Panc1 (cell line): ENCODE measurements at regions not wholly inside any gene's neighbourhood (a gene's known extent, or its start where the extent isn't known, plus 50 kb on each side); places are given as distances from the start of the nearest gene placed in this dataset.

Source experiments
- ATAC-seq: fragments of 200-7000 bp; cut with Tn5 transposase; 2 replicates; pipeline ENCODE4 v1.9.1; 2020; ENCODE audit warnings: mild to moderate bottlenecking, moderate library complexity
- BruUV-seq: library from RNA; stranded (reverse); fragments of 400-500 nt; replicated peaks from 2 replicates; lab custom pipeline; 2021; lab: Mats Ljungman, UMichigan
- CTCF ChIA-PET: fragments of 300-600 bp; sonication (Branson Sonifier 250); formaldehyde crosslinking; loops from one replicate; lab custom pipeline; 2022; ENCODE audit warnings: antibody characterized with exemption; lab: Charles Lee
- POLR2A ChIA-PET: fragments of 300-600 bp; sonication (Branson Sonifier 250); formaldehyde crosslinking; loops from one replicate; lab custom pipeline; 2022; ENCODE audit warnings: antibody characterized with exemption; lab: Charles Lee
- DNase-seq: peaks from one replicate; pipeline ENCODE4 v3.0.0-alpha.2; 2010; ENCODE audit warnings: low read depth, low spot score
- H3K27ac ChIP-seq: 2 replicates; pipeline ENCODE4 v1.5.1; 2011; ENCODE audit warnings: mild to moderate bottlenecking, low read length, inconsistent platforms
- H3K27me3 ChIP-seq: fragments of 200-500 bp; sonication (Bioruptor generic); 2 replicates; pipeline ENCODE4 v1.6.0; 2014; ENCODE audit warnings: low read length, inconsistent platforms; ENCODE audit not compliant: control insufficient read depth, insufficient read depth
- H3K36me3 ChIP-seq: fragments of 200-500 bp; sonication (Bioruptor generic); 2 replicates; pipeline ENCODE4 v1.5.1; 2014; ENCODE audit warnings: inconsistent platforms, mild to moderate bottlenecking, low read length, moderate library complexity; ENCODE audit not compliant: control insufficient read depth, insufficient read depth
- H3K4me1 ChIP-seq: 2 replicates; pipeline ENCODE4 v1.5.1; 2011; ENCODE audit warnings: inconsistent platforms, mild to moderate bottlenecking, low read length, moderate library complexity; ENCODE audit not compliant: control insufficient read depth, insufficient read depth
- H3K4me3 ChIP-seq, 2 experiments: 2 replicates each; pipeline ENCODE4 v1.5.1; 2011 to 2012; ENCODE audit warnings: low read depth in 2 of 2, low read length in 2 of 2, mild to moderate bottlenecking in 2 of 2, inconsistent platforms in 1 of 2, moderate library complexity in 1 of 2
- H3K9me3 ChIP-seq: fragments of 200-500 bp; sonication (Bioruptor generic); 2 replicates; pipeline ENCODE4 v1.5.1; 2014; ENCODE audit warnings: low read depth, mild to moderate bottlenecking, inconsistent platforms, low read length, moderate library complexity; ENCODE audit not compliant: control insufficient read depth, insufficient read depth
- POLR2AphosphoS5 ChIP-seq: IDR thresholded peaks from 2 replicates; pipeline ENCODE4 v1.6.1; 2012; ENCODE audit warnings: mild to moderate bottlenecking, low read depth, low read length, moderate library complexity
- SIN3A ChIP-seq: IDR thresholded peaks from 2 replicates; pipeline ENCODE4 v1.6.1; 2012; ENCODE audit warnings: low read depth, mild to moderate bottlenecking, low read length, moderate library complexity, borderline replicate concordance; ENCODE audit not compliant: insufficient read depth
- TCF7L2 ChIP-seq: IDR thresholded peaks from 2 replicates; pipeline ENCODE4 v1.6.1; 2011; ENCODE audit warnings: mild to moderate bottlenecking, low read depth, low read length, inconsistent platforms
- in situ Hi-C: cut with HindIII; loops from 2 replicates; pipeline ENCODE4 v1.10.0; 2016; ENCODE audit warnings: low sequenced_read_pairs, low pct_unique_long_range_greater_than_20kb
- intact Hi-C: fragments of 100-400 bp; cut with micrococcal nuclease; formaldehyde crosslinking; loops from one replicate; pipeline ENCODE4 v1.10.0; 2022; ENCODE audit not compliant: unreplicated experiment
- TF ChIP-seq, protein P1 (sequence below): fragments of 450-650 bp; IDR thresholded peaks from 2 replicates; pipeline ENCODE4 v1.5.1; 2017; ENCODE audit warnings: mild to moderate bottlenecking
- TF ChIP-seq, protein P2 (sequence below), 2 experiments: IDR thresholded peaks; 2 replicates each; pipeline ENCODE4 v1.6.1; 2011 to 2012; ENCODE audit warnings: low read depth in 2 of 2, control low read depth in 1 of 2, low read length in 1 of 2, mild to moderate bottlenecking in 1 of 2, moderate library complexity in 1 of 2; ENCODE audit not compliant: insufficient read depth in 1 of 2

- ATAC-seq (no peak), DNase-seq (no peak)
- Histone ChIP-seq H3K27ac (no peak overlapping the region), H3K9me3 (no peaks in the 10 kb centered on the region), H3K36me3 (no peaks in the 10 kb centered on the region), H3K4me3 (no peak overlapping the region), H3K4me1 (no peaks in the 10 kb centered on the region), H3K27me3 (no peaks in the 10 kb centered on the region)
- intact Hi-C loops (no loop called here), in situ Hi-C loops (no loop called here)
- ChIA-PET CTCF (no interaction called here), POLR2A (no interaction called here)
- TF ChIP-seq SIN3A, result no peak
- TF ChIP-seq, protein P1, sequence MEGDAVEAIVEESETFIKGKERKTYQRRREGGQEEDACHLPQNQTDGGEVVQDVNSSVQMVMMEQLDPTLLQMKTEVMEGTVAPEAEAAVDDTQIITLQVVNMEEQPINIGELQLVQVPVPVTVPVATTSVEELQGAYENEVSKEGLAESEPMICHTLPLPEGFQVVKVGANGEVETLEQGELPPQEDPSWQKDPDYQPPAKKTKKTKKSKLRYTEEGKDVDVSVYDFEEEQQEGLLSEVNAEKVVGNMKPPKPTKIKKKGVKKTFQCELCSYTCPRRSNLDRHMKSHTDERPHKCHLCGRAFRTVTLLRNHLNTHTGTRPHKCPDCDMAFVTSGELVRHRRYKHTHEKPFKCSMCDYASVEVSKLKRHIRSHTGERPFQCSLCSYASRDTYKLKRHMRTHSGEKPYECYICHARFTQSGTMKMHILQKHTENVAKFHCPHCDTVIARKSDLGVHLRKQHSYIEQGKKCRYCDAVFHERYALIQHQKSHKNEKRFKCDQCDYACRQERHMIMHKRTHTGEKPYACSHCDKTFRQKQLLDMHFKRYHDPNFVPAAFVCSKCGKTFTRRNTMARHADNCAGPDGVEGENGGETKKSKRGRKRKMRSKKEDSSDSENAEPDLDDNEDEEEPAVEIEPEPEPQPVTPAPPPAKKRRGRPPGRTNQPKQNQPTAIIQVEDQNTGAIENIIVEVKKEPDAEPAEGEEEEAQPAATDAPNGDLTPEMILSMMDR, result no peak
- no peak for TF ChIP-seq POLR2AphosphoS5
- TF ChIP-seq, protein P2, sequence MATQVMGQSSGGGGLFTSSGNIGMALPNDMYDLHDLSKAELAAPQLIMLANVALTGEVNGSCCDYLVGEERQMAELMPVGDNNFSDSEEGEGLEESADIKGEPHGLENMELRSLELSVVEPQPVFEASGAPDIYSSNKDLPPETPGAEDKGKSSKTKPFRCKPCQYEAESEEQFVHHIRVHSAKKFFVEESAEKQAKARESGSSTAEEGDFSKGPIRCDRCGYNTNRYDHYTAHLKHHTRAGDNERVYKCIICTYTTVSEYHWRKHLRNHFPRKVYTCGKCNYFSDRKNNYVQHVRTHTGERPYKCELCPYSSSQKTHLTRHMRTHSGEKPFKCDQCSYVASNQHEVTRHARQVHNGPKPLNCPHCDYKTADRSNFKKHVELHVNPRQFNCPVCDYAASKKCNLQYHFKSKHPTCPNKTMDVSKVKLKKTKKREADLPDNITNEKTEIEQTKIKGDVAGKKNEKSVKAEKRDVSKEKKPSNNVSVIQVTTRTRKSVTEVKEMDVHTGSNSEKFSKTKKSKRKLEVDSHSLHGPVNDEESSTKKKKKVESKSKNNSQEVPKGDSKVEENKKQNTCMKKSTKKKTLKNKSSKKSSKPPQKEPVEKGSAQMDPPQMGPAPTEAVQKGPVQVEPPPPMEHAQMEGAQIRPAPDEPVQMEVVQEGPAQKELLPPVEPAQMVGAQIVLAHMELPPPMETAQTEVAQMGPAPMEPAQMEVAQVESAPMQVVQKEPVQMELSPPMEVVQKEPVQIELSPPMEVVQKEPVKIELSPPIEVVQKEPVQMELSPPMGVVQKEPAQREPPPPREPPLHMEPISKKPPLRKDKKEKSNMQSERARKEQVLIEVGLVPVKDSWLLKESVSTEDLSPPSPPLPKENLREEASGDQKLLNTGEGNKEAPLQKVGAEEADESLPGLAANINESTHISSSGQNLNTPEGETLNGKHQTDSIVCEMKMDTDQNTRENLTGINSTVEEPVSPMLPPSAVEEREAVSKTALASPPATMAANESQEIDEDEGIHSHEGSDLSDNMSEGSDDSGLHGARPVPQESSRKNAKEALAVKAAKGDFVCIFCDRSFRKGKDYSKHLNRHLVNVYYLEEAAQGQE (IDR thresholded peaks at IDR 0.05; ENCODE audit: insufficient read depth in 1 of 2, low read depth in 2 of 2, low read length in 1 of 2), result no peak
- TF ChIP-seq TCF7L2, result no peak
- no TSS peak for BruUV-seq
Observed at GRCh38 chr18:79606621-79607331, 72.8 kb upstream of the CTDP1 start.

GRCh38 chr18:79607361-79607952 is 72.1 kb upstream of the CTDP1 start:
- no peak overlapping the region for H3K4me3 ChIP-seq
- no peaks in the 10 kb centered on the region for H3K4me1 ChIP-seq
- BruUV-seq, result no TSS peak
- intact Hi-C loops, result no loop called here
- TF ChIP-seq, protein P2 (IDR thresholded peaks at IDR 0.05; ENCODE audit: insufficient read depth in 1 of 2, low read depth in 2 of 2, low read length in 1 of 2), result no peak
- TF ChIP-seq POLR2AphosphoS5 (no peak), TCF7L2 (no peak), SIN3A (no peak)
- TF ChIP-seq, protein P1, result no peak
- DNase-seq (no peak), ATAC-seq (no peak)
- H3K36me3 ChIP-seq, result no peaks in the 10 kb centered on the region
- H3K27me3 ChIP-seq, result no peaks in the 10 kb centered on the region
- H3K9me3 ChIP-seq, result no peaks in the 10 kb centered on the region
- POLR2A ChIA-PET, result no interaction called here
- in situ Hi-C loops, result no loop called here
- CTCF ChIA-PET, result no interaction called here
- H3K27ac ChIP-seq, result no peak overlapping the region
